Neural crest cell (in vitro differentiated cells): ENCODE measurements at regions not wholly inside any gene's neighbourhood (a gene's known extent, or its start where the extent isn't known, plus 50 kb on each side); places are given as distances from the start of the nearest gene placed in this dataset.
A peak's percentile ranks its signal among the peaks of the same experiment; 100 is the strongest.
"Not testable (repeated sequence)": the region's sequence is repeated elsewhere in the genome, so short reads cannot be mapped to it uniquely, and the experiment has no call there.

Source experiments
- DNase-seq: peaks from one replicate; pipeline ENCODE4 v3.0.0; 2021; ENCODE audit warnings: low read depth, mixed read lengths, low spot score
- H3K27ac Mint-ChIP-seq: one replicate; pipeline ENCODE4 v1.8.0; 2021; ENCODE audit warnings: mild to moderate bottlenecking, mixed read lengths; ENCODE audit not compliant: unreplicated experiment
- H3K27me3 Mint-ChIP-seq: 2 replicates; pipeline ENCODE4 v1.8.0; 2021; ENCODE audit warnings: low read depth, mild to moderate bottlenecking, mixed read lengths
- H3K36me3 Mint-ChIP-seq: 2 replicates; pipeline ENCODE4 v1.8.0; 2021; ENCODE audit warnings: low read depth, mild to moderate bottlenecking, mixed read lengths
- H3K4me1 Mint-ChIP-seq: 2 replicates; pipeline ENCODE4 v1.8.0; 2021; ENCODE audit warnings: mixed read lengths
- H3K4me3 Mint-ChIP-seq: one replicate; pipeline ENCODE4 v1.8.0; 2021; ENCODE audit warnings: mild to moderate bottlenecking, mixed read lengths
- H3K9me3 Mint-ChIP-seq: 2 replicates; pipeline ENCODE4 v1.8.0; 2021; ENCODE audit warnings: mixed read lengths
- TF ChIP-seq, protein P1 (sequence below): fragments of 200-600 bp; sonication (generic); conservative IDR thresholded peaks from 2 replicates; pipeline ENCODE4 v1.5.0; 2021; ENCODE audit warnings: antibody characterized with exemption, mild to moderate bottlenecking

DNA sequence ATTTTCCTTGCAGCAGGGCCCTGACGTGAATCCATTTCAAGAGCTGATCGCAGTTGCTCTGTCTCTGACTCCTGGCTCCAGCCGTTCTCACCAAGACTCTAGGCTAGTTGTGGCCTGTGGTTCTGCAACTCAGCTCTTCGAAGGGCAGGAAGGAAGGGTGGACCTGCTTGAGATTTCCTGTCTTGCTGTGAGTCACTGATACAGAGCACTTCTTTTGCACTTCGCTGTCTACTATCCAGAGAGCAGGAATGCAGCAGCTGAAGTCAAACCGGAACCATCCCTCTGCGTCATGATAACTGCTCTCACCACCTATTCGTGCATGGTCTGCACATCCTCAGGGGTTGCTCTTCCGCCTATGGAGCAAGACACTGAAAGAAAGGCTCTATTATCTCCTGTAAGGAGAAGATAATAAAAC, 59.7 kb downstream of the RAP2B start:
- no peaks in the 10 kb centered on the region for H3K27me3 Mint-ChIP-seq
- TF ChIP-seq, protein P1, sequence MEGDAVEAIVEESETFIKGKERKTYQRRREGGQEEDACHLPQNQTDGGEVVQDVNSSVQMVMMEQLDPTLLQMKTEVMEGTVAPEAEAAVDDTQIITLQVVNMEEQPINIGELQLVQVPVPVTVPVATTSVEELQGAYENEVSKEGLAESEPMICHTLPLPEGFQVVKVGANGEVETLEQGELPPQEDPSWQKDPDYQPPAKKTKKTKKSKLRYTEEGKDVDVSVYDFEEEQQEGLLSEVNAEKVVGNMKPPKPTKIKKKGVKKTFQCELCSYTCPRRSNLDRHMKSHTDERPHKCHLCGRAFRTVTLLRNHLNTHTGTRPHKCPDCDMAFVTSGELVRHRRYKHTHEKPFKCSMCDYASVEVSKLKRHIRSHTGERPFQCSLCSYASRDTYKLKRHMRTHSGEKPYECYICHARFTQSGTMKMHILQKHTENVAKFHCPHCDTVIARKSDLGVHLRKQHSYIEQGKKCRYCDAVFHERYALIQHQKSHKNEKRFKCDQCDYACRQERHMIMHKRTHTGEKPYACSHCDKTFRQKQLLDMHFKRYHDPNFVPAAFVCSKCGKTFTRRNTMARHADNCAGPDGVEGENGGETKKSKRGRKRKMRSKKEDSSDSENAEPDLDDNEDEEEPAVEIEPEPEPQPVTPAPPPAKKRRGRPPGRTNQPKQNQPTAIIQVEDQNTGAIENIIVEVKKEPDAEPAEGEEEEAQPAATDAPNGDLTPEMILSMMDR = no peak

GRCh38 chr3:153226877-153227276, 64.9 kb downstream of the RAP2B start:
- H3K27ac Mint-ChIP-seq, H3K4me1 Mint-ChIP-seq, H3K27me3 Mint-ChIP-seq, H3K36me3 Mint-ChIP-seq, H3K4me3 Mint-ChIP-seq, DNase-seq, H3K9me3 Mint-ChIP-seq: not testable (repeated sequence)

More for the DNA sequence above, 59.7 kb downstream of the RAP2B start:
- Mint-ChIP-seq H3K9me3 (no peaks in the 10 kb centered on the region), H3K27ac (peak overlapping the region; percentile 71), H3K4me1 (no peaks in the 10 kb centered on the region), H3K36me3 (no peaks in the 10 kb centered on the region), H3K4me3 (no peak overlapping the region)
- no peak for DNase-seq

DNA sequence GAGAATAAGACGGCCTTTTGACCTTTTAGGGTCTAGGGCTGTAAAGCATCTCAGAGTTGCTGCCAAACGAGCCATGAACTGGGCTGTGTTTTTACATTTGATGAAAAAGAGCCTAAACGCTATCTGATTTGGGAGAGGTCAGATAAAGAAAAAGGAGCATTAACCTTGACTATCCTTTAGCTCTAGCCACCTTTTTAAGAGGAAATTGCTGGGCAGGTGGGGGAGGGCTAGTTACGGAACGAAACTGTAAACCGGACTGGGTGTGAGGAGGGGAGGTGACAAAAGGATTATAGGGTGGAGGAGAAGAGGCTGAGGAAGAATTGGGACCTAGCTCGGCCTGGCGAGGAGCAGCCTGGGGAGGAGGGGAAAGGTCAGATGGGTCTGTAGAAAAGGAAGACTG, 68.4 kb downstream of the RAP2B start:
- H3K4me3 Mint-ChIP-seq, H3K27me3 Mint-ChIP-seq, H3K27ac Mint-ChIP-seq, H3K36me3 Mint-ChIP-seq, H3K4me1 Mint-ChIP-seq, H3K9me3 Mint-ChIP-seq, DNase-seq: not testable (repeated sequence)

DNA sequence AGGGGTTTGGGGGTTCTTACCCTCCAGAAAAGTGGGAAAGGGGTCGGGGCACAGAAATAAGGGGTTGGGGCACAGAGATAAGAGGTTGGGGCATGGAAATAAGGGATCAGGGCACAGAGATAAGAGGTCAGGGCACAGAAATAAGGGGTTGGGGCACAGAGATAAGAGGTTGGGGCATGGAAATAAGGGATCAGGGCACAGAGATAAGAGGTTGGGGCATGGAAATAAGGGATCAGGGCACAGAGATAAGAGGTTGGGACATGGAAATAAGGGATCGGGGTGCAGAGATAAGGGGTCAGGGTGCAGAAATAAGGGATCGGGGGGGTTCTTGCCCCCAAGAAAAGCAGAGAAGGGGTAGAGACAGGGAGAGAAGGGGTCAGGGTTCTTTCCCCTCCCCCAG, 69.2 kb downstream of the RAP2B start:
- not testable (repeated sequence) for H3K9me3 Mint-ChIP-seq, H3K4me1 Mint-ChIP-seq, DNase-seq, H3K4me3 Mint-ChIP-seq, H3K27me3 Mint-ChIP-seq, H3K27ac Mint-ChIP-seq, H3K36me3 Mint-ChIP-seq

DNA sequence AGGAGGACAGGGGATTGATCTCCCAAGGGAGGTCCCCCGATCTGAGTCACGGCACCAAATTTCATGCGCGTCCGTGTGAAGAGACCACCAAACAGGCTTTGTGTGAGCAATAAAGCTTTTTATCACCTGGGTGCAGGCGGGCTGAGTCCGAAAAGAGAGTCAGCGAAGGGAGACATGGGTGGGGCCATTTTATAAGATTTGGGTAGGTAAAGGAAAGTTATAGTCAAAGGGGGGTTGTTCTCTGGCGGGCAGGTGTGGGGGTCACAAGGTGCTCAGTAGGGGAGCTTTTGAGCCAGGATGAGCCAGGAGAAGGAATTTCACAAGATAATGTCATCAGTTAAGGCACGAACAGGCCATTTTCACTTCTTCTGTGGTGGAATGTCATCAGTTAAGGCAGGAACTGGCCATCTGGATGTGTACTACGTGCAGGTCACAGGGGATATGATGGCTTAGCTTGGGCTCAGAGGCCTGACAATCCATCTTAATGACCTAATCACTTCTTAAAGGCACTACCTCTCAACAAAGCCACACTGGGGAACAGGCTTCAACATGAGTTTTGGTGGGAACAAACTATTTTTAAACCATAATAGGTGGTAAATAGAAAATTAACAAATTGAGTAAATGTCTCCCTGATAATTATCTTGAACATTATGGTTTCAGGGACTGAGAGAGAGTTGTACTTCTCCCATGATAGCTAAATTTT, 70.2 kb downstream of the RAP2B start:
- H3K9me3 Mint-ChIP-seq, H3K4me3 Mint-ChIP-seq, H3K27me3 Mint-ChIP-seq, DNase-seq, H3K36me3 Mint-ChIP-seq, H3K27ac Mint-ChIP-seq, H3K4me1 Mint-ChIP-seq: not testable (repeated sequence)

DNA sequence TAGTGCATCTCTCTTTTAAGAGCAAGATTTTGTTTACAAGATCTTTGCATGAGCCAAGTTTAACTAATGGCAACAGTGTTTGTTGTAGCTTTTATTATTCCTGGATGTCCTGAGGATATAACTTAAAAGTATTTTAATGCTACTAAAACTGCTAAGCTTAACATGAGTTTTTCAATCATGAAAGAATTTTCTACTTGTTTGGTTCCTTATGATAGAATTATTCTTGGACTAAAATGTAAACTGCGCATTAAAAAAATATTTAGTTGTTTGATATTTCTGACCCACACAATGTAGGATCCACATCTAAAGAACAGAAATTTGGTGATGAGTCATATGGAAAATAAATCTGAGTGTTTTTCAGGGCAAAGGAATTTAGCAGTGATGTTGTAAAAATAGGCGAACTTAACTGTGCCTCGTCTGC, 70.8 kb downstream of the RAP2B start:
- H3K4me3 Mint-ChIP-seq = no peak overlapping the region
- TF ChIP-seq, protein P1 = no peak
- no peak overlapping the region for H3K27ac Mint-ChIP-seq
- no peaks in the 10 kb centered on the region for H3K4me1 Mint-ChIP-seq
- no peaks in the 10 kb centered on the region for H3K36me3 Mint-ChIP-seq
- DNase-seq = no peak
- no peaks in the 10 kb centered on the region for H3K9me3 Mint-ChIP-seq
- no peaks in the 10 kb centered on the region for H3K27me3 Mint-ChIP-seq

DNA sequence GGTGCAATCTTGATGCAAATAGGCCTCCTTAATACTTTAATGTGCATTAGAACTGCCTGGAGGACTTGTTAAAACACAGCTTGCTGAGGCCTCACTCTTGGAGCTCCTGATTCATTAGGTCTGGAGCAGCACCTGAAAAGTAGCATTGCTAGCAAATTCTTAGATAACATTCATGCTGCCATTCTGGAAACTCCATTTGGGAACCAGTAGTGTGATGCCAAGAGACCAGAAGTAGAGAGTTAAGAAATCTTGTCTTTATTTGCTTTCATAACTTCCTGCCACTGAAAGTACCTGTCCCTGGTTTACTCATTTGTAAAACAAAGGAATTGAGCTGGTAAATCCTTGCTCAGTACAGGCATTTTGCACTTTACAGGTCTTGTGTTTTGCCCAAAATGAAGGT, 72.0 kb downstream of the RAP2B start:
- TF ChIP-seq, protein P1 = no peak
- H3K27me3 Mint-ChIP-seq = no peaks in the 10 kb centered on the region
- no peak overlapping the region for H3K4me3 Mint-ChIP-seq
- H3K27ac Mint-ChIP-seq = no peak overlapping the region
- H3K9me3 Mint-ChIP-seq = no peaks in the 10 kb centered on the region
- H3K4me1 Mint-ChIP-seq = no peaks in the 10 kb centered on the region
- no peak for DNase-seq
- no peaks in the 10 kb centered on the region for H3K36me3 Mint-ChIP-seq
